ENCODE measurements at regions not wholly inside any gene's neighbourhood (a gene's known extent, or its start where the extent isn't known, plus 50 kb on each side); places are given as distances from the start of the nearest gene placed in this dataset.

DNA sequence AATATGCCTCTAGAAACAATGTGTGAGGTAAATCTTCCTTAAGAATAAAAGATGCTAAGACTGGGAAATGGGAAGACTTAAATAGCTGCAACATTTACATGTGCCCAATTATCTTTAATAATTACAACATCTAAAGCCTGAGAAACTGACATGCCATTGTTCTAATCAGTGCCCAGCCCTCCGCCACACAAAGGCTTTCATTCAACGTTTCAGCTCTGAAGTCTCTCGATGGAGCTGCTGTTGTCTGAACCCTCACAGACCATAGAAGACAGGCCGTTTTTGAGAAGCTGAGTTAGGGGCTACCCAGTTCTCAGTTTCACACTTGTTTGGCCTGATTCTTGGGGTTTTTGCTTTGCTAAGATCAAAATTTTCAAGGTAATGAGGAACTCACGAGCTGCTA, 315.4 kb upstream of the CHST9 start (continued):
- TF ChIP-seq, protein P1, sequence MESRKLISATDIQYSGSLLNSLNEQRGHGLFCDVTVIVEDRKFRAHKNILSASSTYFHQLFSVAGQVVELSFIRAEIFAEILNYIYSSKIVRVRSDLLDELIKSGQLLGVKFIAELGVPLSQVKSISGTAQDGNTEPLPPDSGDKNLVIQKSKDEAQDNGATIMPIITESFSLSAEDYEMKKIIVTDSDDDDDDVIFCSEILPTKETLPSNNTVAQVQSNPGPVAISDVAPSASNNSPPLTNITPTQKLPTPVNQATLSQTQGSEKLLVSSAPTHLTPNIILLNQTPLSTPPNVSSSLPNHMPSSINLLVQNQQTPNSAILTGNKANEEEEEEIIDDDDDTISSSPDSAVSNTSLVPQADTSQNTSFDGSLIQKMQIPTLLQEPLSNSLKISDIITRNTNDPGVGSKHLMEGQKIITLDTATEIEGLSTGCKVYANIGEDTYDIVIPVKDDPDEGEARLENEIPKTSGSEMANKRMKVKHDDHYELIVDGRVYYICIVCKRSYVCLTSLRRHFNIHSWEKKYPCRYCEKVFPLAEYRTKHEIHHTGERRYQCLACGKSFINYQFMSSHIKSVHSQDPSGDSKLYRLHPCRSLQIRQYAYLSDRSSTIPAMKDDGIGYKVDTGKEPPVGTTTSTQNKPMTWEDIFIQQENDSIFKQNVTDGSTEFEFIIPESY (IDR thresholded peaks at IDR 0.05; ENCODE audit: extremely low read depth, insufficient replicate concordance, low read length): no peak
- TF ChIP-seq ZFX (IDR thresholded peaks at IDR 0.05) (no peak), ELF1 (IDR thresholded peaks at IDR 0.05; ENCODE audit: borderline replicate concordance, low read depth) (no peak), POLR2A (IDR thresholded peaks at IDR 0.05; ENCODE audit: borderline replicate concordance, extremely low read depth, insufficient read depth, insufficient read length) (no peak), SIN3A (IDR thresholded peaks at IDR 0.05; ENCODE audit: low read depth) (no peak), JUND (IDR thresholded peaks at IDR 0.05) (no peak)
- TF ChIP-seq, protein P2, sequence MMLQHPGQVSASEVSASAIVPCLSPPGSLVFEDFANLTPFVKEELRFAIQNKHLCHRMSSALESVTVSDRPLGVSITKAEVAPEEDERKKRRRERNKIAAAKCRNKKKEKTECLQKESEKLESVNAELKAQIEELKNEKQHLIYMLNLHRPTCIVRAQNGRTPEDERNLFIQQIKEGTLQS (IDR thresholded peaks at IDR 0.05): no peak

DNA sequence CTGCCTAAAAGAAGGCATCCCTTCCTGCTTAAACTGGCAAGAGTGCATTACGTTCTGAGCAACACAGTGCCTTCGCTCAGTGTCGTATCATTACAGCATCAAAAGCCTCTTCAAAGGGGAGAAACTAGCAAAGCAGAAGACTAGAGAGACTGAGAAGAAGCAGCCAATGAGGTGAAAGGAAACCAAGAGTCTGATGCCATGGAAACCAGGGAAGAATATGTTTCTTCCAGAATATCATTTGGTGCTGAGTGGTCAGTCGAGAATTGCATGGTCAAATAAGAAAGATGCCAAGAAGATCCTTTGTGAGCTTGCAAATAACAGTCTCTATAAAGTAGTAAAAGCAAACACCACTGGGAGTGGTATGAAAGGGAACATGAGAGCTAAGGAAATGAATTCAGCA, 312.1 kb upstream of the CHST9 start:
- Histone ChIP-seq H3K79me2 (ENCODE audit: insufficient read depth, low read length) (no peaks in the 10 kb centered on the region), H3K4me1 (ENCODE audit: control insufficient read depth in 1 of 2, insufficient read depth in 2 of 2, low read length in 2 of 2) (no peaks in the 10 kb centered on the region), H4K20me1 (ENCODE audit: insufficient read depth) (no peaks in the 10 kb centered on the region), H3K27me3 (ENCODE audit: insufficient read depth, low read length) (no peaks in the 10 kb centered on the region), H3K4me3 (replicated peaks in 1 of 2; ENCODE audit: low read depth in 1 of 2, low read length in 2 of 2) (no peak overlapping the region), H3K9ac (ENCODE audit: low read length) (no peak overlapping the region), H3K9me3 (ENCODE audit: control insufficient read depth in 1 of 2, insufficient read depth in 1 of 2, low read depth in 1 of 2, low read length in 2 of 2) (0 out of 4 replicates have a peak, but pooled peaks cover 0 to 2% of the 10 kb centered on the region in 2 experiments), H3K9me2 (ENCODE audit: insufficient read depth) (no peaks in the 10 kb centered on the region), H3K27ac (ENCODE audit: low read depth, low read length) (no peak overlapping the region), H2AFZ (ENCODE audit: low read depth, low read length, poor library complexity, severe bottlenecking) (no peak overlapping the region), H3K4me2 (ENCODE audit: low read length) (no peak overlapping the region), H3K36me3 (ENCODE audit: control insufficient read depth in 1 of 2, insufficient read depth in 2 of 2, low read length in 2 of 2) (no peaks in the 10 kb centered on the region)
- RAD21 ChIA-PET (ENCODE audit: low non-redundant PET in 1 of 2, low total read pairs in 2 of 2, uncharacterized antibody in 2 of 2, unreplicated experiment in 2 of 2): no interaction called here
- intact Hi-C loops (cut with micrococcal nuclease): no loop called here
- no peak for TF ChIP-seq POLR2A (IDR thresholded peaks at IDR 0.05; ENCODE audit: borderline replicate concordance, extremely low read depth, insufficient read depth, insufficient read length)
- TF ChIP-seq ELF1 (IDR thresholded peaks at IDR 0.05; ENCODE audit: borderline replicate concordance, low read depth): no peak
- TF ChIP-seq, protein P3, sequence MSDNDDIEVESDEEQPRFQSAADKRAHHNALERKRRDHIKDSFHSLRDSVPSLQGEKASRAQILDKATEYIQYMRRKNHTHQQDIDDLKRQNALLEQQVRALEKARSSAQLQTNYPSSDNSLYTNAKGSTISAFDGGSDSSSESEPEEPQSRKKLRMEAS (IDR thresholded peaks at IDR 0.05): no peak
- TF ChIP-seq, protein P4, sequence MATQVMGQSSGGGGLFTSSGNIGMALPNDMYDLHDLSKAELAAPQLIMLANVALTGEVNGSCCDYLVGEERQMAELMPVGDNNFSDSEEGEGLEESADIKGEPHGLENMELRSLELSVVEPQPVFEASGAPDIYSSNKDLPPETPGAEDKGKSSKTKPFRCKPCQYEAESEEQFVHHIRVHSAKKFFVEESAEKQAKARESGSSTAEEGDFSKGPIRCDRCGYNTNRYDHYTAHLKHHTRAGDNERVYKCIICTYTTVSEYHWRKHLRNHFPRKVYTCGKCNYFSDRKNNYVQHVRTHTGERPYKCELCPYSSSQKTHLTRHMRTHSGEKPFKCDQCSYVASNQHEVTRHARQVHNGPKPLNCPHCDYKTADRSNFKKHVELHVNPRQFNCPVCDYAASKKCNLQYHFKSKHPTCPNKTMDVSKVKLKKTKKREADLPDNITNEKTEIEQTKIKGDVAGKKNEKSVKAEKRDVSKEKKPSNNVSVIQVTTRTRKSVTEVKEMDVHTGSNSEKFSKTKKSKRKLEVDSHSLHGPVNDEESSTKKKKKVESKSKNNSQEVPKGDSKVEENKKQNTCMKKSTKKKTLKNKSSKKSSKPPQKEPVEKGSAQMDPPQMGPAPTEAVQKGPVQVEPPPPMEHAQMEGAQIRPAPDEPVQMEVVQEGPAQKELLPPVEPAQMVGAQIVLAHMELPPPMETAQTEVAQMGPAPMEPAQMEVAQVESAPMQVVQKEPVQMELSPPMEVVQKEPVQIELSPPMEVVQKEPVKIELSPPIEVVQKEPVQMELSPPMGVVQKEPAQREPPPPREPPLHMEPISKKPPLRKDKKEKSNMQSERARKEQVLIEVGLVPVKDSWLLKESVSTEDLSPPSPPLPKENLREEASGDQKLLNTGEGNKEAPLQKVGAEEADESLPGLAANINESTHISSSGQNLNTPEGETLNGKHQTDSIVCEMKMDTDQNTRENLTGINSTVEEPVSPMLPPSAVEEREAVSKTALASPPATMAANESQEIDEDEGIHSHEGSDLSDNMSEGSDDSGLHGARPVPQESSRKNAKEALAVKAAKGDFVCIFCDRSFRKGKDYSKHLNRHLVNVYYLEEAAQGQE (IDR thresholded peaks at IDR 0.05; ENCODE audit: low read depth): no peak
- TF ChIP-seq SRF (IDR thresholded peaks at IDR 0.05; ENCODE audit: low read depth): no peak
- TF ChIP-seq, protein P1 (IDR thresholded peaks at IDR 0.05; ENCODE audit: extremely low read depth, insufficient replicate concordance, low read length): no peak
- TF ChIP-seq EGR1 (IDR thresholded peaks at IDR 0.05; ENCODE audit: low read depth): no peak
- no peak for TF ChIP-seq POLR2AphosphoS5 (IDR thresholded peaks at IDR 0.05; ENCODE audit: low read depth, low read length)
- no peak for TF ChIP-seq RAD21 (IDR thresholded peaks at IDR 0.05; ENCODE audit: low read depth)
- TF ChIP-seq EZH2 (IDR thresholded peaks at IDR 0.05): no peak
- TF ChIP-seq EZH2phosphoT487 (IDR thresholded peaks at IDR 0.05; ENCODE audit: borderline replicate concordance): no peak
- TF ChIP-seq ZNF274 (IDR thresholded peaks at IDR 0.05; ENCODE audit: low read depth, low read length): no peak
- TF ChIP-seq YY1 (IDR thresholded peaks at IDR 0.05; ENCODE audit: extremely low read depth, insufficient replicate concordance, low read depth, low read length): no peak
- no peak for TF ChIP-seq FOSL1 (IDR thresholded peaks at IDR 0.05; ENCODE audit: low read depth)
- no TSS peak for BruUV-seq (replicated peaks)
- POLR2A ChIA-PET: no interaction called here
- ATAC-seq (no peak), DNase-seq (ENCODE audit: low read depth, low spot score) (no peak)
- CTCF ChIA-PET: no interaction called here

Measured in HCT116 (cell line).